NCI-H226 (cell line): ENCODE measurements at regions not wholly inside any gene's neighbourhood (a gene's known extent, or its start where the extent isn't known, plus 50 kb on each side); places are given as distances from the start of the nearest gene placed in this dataset.
A peak's percentile ranks its signal among the peaks of the same experiment; 100 is the strongest.
"Not testable (repeated sequence)": the region's sequence is repeated elsewhere in the genome, so short reads cannot be mapped to it uniquely, and the experiment has no call there.

Experiments
- DNase-seq: peaks from one replicate; pipeline ENCODE4 v3.0.0-alpha.2; 2015

GRCh38 chrX:65610481-65610880 lies 57.0 kb upstream of the MSN start:
- no peak for DNase-seq

GRCh38 chrX:65610040-65610439 lies 57.4 kb upstream of the MSN start:
- peak; percentile 6 for DNase-seq

- no peak for DNase-seq
Observed at GRCh38 chrX:65609237-65609636, 58.2 kb upstream of the MSN start.

GRCh38 chrX:65608026-65608425 lies 59.4 kb upstream of the MSN start:
- DNase-seq: no peak

- DNase-seq: peak; percentile 63
Observed at GRCh38 chrX:65607070-65607742, 60.2 kb upstream of the MSN start.

GRCh38 chrX:65602221-65602560 lies 65.3 kb upstream of the MSN start:
- no peak for DNase-seq

- peak; percentile 43 for DNase-seq
Observed at GRCh38 chrX:65601530-65602220, 65.8 kb upstream of the MSN start.

GRCh38 chrX:65601126-65601525 lies 66.3 kb upstream of the MSN start:
- no peak for DNase-seq

- DNase-seq: no peak
Observed at GRCh38 chrX:65600106-65600505, 65.5 kb upstream of the LAS1L start.

- DNase-seq: no peak
Observed at GRCh38 chrX:65598559-65599147, 64.1 kb upstream of the LAS1L start.

GRCh38 chrX:65596270-65597034 lies 61.9 kb upstream of the LAS1L start:
- peak; percentile 9 for DNase-seq

GRCh38 chrX:65595460-65595876 lies 60.9 kb upstream of the LAS1L start:
- DNase-seq: peak; percentile 75

GRCh38 chrX:65591206-65591605 lies 56.6 kb upstream of the LAS1L start:
- no peak for DNase-seq

GRCh38 chrX:65589304-65589703 lies 54.7 kb upstream of the LAS1L start:
- DNase-seq: no peak

GRCh38 chrX:65588795-65589194 lies 54.2 kb upstream of the LAS1L start:
- no peak for DNase-seq

- DNase-seq: peak; percentile 58
Observed at GRCh38 chrX:65587616-65588526, 53.3 kb upstream of the LAS1L start.

- DNase-seq: no peak
Observed at GRCh38 chrX:65586491-65586890, 51.9 kb upstream of the LAS1L start.

- DNase-seq: not testable (repeated sequence)
Observed at GRCh38 chrX:65585226-65585625, 50.6 kb upstream of the LAS1L start.
